ENCODE measurements at regions not wholly inside any gene's neighbourhood (a gene's known extent, or its start where the extent isn't known, plus 50 kb on each side); places are given as distances from the start of the nearest gene placed in this dataset.

GRCh38 chr16:59522826-59523225 lies 788.7 kb upstream of the GOT2 start:
- TF ChIP-seq CTCF (conservative IDR thresholded peaks at IDR 0.05) (no peak), ZFX (IDR thresholded peaks at IDR 0.05) (no peak)
